GM21367 (cell line): ENCODE measurements at regions not wholly inside any gene's neighbourhood (a gene's known extent, or its start where the extent isn't known, plus 50 kb on each side); places are given as distances from the start of the nearest gene placed in this dataset.

ENCODE experiments used
- ATAC-seq: cut with Tn5 transposase; IDR thresholded peaks from one replicate; pipeline ENCODE4 v1.9.1; 2021; ENCODE audit not compliant: unreplicated experiment

GRCh38 chr18:78627551-78628346, 351.9 kb upstream of the SALL3 start:
- ATAC-seq, result no peak

GRCh38 chr18:78629426-78629825, 350.2 kb upstream of the SALL3 start:
- ATAC-seq, result no peak

- no peak for ATAC-seq
These were observed 349.3 kb upstream of the SALL3 start for GRCh38 chr18:78630356-78630755.

GRCh38 chr18:78630981-78631510, 348.6 kb upstream of the SALL3 start:
- ATAC-seq, result no peak

- ATAC-seq, result no peak
These were observed 347.5 kb upstream of the SALL3 start for GRCh38 chr18:78632111-78632541.

GRCh38 chr18:78634061-78634696, 345.4 kb upstream of the SALL3 start:
- no peak for ATAC-seq

GRCh38 chr18:78635093-78635800, 344.4 kb upstream of the SALL3 start:
- ATAC-seq, result no peak

GRCh38 chr18:78636260-78636659, 343.4 kb upstream of the SALL3 start:
- ATAC-seq, result no peak

- no peak for ATAC-seq
These were observed 341.9 kb upstream of the SALL3 start for GRCh38 chr18:78637442-78638402.

GRCh38 chr18:78639006-78639950, 340.3 kb upstream of the SALL3 start:
- ATAC-seq, result no peak

- ATAC-seq, result no peak
These were observed 339.2 kb upstream of the SALL3 start for GRCh38 chr18:78640246-78640995.

GRCh38 chr18:78641689-78642231, 337.9 kb upstream of the SALL3 start:
- ATAC-seq, result no peak

GRCh38 chr18:78642296-78642951, 337.2 kb upstream of the SALL3 start:
- ATAC-seq, result no peak

GRCh38 chr18:78643004-78643403, 336.6 kb upstream of the SALL3 start:
- no peak for ATAC-seq

GRCh38 chr18:78643981-78644380, 335.6 kb upstream of the SALL3 start:
- ATAC-seq, result no peak

- ATAC-seq, result no peak
These were observed 334.4 kb upstream of the SALL3 start for GRCh38 chr18:78645216-78645615.

- ATAC-seq, result no peak
These were observed 332.6 kb upstream of the SALL3 start for GRCh38 chr18:78647018-78647417.

GRCh38 chr18:78649421-78649820, 330.2 kb upstream of the SALL3 start:
- ATAC-seq, result no peak
